HG03354 (cell line): ENCODE measurements at regions not wholly inside any gene's neighbourhood (a gene's known extent, or its start where the extent isn't known, plus 50 kb on each side); places are given as distances from the start of the nearest gene placed in this dataset.

Experiments
- ATAC-seq: cut with Tn5 transposase; IDR thresholded peaks from one replicate; pipeline ENCODE4 v1.9.1; 2021; ENCODE audit warnings: mild to moderate bottlenecking; ENCODE audit not compliant: unreplicated experiment, poor library complexity, severe bottlenecking

DNA sequence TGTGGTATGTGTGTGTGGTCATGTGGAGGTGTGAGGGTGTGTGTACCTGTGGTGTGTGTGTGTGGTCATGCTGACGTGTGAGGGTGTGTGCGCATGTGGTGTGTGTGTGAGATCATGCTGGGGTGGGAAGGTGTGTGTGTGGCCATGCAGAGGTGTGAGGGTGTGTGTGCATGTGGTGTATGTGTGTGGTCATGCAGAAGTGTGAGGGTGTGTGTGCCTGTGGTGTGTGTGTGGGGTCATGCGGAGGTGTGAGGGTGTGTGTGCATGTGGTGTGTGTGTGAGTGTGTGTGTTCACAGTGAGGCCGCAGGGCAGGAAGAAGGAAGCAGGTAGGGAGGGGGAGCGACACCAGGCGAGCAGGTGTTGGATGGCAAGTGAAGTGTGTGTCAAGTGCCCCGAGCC, 259.0 kb downstream of the LOXHD1 start:
- no peak for ATAC-seq

DNA sequence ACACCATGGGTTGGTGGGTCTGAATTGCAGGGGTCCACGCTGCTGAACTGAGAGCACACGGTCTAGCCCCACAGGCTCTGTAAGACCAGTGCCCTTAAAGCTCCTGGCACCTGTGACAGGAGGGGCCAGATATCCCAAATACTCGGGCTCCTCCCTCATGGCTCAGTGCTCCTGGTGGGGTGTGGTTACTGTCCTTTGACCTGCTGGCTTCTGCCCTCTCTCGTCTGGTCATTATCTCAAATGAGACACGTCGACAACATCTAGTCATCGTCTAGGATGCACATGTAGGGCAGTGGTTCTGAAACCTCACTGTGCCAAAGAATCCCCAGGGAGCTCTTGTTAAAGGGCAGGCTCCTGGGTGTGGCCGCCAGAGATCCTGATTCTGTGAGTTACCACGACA, 258.4 kb downstream of the LOXHD1 start:
- ATAC-seq: no peak

DNA sequence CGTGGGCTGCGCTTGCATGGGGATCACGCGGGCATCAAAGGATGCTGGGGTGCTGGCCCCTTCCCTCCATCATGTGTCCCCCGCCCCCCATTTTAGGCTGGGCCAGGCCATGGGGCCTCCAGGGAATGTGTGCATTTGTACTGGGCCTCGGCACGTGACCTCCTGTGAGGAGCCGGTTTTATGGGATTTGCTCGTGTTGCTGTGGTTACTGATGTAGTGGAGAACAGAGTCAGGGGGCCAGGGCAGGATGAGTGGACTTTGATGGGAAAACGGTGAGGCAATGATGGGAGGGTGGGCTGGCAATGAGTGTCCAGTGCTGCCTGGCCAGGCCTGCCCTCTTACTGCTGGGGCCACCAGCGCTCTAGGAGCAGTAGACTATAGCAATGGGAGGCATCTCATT, 257.7 kb downstream of the LOXHD1 start:
- ATAC-seq: no peak

DNA sequence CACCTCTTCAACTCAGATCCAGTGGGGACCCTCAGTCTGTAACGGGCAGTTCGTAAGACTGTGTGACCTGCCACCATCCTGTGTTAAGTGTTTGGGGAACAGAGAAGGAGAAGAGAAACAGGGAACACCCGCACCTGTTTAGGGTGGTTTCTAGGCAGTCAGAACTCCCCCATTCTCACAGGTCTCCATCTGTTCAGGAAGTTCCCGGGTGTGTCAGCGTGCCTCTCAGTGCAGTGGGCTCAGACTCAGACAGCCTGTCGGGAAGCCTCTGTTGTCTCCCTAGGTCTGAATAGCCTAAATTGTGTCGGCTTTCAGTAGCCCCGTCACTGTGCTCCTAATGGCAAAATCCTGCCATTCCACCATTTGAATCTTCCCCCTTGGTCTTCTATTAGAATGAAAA, 256.6 kb downstream of the LOXHD1 start:
- no peak for ATAC-seq

DNA sequence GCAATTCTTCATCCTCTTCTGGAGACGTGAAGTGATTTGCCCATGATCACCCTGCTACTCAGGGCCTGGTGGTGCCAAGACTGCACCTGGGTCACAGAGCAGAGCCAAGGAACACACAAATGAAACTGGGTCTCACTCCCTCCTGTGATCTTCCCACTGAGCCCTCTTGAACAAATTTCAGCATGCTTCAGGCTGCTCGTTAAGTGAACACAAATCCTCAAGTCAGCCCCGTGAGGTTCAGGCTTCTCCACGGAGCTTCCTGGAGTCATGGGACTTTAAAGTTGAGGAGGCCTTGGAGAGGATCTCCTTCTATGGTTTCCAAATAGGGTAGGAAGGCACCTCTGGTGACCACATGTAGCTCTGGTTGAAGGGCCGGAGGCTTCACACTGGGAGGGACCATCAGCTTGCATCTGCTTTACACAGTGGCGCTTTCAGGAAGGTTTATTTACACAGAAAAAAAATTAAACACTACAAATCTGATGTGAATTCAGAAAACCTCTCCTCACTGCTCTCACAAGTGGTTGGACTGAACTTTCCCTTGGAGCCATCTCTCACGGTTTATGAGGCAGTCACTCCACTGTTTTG, 255.4 kb downstream of the LOXHD1 start:
- no peak for ATAC-seq

DNA sequence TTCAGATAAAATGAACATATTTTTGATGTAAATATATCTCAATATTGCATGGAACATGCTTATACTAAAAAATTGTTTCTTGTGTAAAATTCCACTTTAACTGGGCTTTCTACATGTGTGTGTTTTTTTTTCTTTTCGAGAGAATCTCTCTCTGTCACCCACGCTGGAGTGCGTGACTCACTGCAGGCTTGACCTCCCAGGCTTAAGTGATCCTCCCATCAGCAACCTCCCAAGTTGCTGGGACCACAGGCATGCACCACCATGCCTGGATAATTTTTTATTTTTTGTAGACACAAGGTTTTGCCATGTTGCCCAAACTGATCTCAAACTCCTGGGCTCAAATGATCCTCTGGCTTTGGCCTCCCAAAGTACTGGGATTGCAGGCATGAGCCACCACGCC, 254.6 kb downstream of the LOXHD1 start:
- ATAC-seq: no peak

DNA sequence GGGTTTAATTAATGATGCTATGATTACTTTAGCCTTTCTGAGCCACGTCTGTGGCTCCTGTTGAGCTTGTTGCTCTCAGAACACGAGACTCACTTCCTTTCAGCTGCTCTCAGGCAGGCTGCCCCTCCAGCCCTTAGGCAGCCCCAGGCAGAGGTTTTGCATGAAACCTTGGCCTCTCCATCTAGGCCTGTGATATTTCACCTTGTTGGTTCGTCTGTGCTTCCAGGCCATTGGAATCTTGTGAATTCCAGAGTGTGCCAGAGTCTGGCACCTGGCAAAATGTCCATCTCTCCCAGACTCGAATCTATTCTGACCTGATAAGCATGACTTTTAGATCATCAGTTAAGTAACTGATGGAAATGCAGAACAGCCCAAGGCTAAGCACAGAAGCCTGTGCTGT, 254.1 kb downstream of the LOXHD1 start:
- ATAC-seq: no peak

DNA sequence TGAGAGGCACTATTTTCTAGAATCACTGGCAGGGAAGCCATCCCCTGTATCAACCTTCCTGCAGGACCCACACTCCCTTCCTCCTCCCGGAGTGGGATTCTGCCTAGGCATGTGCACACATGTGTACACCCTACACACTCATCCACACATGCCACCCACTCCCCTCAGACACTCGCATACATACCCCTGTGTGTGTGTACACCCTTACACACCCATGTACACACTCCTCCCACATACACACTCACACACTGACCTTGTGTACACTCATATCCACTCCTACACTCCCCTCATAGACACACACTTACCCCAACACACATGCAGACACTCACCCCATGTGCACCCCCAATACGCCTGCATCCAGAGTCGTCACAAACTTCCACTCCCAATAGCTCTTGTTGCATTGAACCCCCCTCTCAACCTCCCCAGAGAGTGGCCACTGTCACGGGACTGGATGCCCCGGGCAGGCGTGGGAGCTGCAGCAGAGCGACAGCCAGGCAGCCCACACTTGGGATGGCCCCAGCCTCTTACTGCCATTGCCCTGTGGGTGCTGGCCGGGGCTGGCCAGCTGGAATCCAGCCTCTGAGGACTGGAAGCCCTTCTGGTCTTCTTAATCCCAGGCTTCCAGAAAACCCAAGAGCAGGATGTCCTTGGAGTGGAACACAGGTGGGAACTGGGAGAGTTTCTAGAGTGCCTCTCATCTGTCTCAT, 251.0 kb downstream of the LOXHD1 start:
- ATAC-seq: no peak

DNA sequence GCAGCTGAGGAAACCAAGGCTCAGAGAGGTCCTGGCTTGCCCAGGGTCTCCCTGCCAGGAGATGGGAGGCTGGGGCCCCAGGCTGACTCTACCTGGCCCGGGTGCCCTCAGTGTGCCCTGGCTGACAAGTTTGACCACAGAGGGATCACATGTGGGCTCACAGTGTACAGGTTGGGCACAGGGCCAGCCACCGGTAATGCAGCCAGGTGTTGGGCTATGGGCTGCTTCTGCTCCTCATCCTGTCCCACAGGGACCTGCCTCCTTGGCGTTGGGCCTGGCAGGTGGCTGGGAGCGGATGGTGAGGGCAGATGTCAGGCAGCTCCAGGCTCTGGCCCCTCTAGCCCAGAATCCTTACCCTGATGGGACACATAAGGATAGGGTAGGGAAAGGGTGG, 250.5 kb downstream of the LOXHD1 start:
- ATAC-seq: no peak

DNA sequence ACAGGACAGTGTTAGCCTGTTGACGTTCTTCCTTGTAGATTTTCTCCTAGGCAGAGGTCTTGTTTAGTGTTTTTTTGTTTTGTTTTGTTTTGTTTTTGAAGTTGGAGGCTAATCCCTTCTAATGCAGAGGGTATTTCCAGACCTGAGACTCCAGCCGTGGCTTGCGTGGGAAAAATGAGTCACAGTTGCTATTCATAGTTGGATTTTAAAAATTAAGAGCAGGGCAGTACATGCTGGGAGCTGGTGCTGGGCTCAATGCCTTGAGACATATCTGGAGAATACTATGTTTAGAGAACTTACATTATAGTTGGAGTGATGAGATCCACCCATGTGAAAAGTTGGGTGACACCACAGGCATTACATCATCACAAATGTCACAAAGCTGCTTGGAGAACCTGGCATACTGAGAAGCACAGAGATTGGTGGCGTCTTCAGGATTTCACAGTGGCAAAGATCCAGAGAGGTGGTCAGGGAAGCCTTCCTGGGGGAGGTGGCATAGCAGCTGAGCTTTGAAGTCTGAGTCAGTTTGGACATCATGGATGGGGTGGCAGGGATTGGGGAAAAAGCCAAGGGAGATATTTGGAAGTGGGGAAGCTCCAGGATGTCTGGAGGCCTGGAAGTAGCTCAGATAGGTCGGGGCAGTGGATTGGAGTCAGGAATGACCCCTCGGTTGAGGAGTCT, 249.4 kb downstream of the LOXHD1 start:
- no peak for ATAC-seq

DNA sequence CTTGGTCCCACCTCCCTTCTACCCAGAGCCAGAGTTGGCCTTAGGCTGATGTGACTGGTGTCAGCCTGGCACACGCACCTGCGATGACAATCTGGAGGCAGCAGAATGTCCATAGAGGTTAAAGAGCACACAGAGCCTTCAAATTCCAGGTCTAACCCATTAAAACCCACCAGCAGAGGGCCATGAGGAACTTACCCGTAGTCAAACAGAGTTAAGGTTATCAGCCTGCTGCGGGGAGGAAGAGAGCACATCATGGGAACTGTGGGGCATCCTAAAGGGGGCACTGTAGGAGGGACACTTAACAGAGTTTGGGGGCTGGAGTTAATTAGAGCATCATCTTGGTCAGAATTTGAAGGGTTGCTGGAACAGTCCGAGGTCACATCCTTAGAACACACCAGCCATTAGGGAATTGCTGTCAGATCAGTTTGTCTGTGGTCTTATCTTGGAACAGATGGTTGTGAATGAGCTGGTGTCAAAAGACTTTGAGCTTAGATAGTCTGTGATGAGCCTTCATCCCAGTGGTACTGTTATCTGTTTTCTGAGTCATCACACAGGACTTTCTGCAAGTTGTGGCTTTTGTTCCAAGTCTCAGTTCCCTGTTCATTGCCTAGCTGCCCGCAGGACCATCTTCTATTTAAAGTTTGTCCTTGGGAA, 248.6 kb downstream of the LOXHD1 start:
- ATAC-seq: no peak

DNA sequence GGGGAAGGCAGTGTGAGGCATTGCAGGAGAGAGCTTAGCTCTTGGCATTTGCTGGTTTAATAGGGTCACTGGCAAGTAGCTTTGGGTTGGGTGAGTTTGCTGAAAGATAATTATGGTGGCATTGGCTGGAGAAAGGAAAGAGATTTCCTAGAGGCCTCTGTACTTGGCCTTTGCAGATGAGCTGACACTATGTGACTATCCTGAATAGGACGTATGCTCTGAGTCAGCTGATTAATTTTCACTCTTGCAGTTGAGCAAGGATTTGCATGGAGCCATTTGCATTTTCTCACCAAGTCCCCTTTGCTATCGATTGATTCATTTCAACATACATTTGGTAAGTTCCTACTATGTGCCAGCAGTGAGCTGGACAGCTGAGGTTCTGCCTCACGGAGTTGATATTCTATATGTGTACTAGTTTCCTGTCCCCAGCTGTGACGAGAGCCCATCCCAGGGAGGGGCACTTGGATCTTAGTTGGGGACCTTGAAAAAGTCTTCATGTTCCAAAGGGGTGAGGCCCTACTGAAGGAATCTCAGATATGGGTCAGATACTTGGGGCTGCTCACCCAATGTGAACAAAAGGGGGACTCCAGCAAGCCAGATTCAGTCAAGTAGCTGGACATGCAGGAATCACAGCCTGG, 245.7 kb downstream of the LOXHD1 start:
- ATAC-seq: no peak

DNA sequence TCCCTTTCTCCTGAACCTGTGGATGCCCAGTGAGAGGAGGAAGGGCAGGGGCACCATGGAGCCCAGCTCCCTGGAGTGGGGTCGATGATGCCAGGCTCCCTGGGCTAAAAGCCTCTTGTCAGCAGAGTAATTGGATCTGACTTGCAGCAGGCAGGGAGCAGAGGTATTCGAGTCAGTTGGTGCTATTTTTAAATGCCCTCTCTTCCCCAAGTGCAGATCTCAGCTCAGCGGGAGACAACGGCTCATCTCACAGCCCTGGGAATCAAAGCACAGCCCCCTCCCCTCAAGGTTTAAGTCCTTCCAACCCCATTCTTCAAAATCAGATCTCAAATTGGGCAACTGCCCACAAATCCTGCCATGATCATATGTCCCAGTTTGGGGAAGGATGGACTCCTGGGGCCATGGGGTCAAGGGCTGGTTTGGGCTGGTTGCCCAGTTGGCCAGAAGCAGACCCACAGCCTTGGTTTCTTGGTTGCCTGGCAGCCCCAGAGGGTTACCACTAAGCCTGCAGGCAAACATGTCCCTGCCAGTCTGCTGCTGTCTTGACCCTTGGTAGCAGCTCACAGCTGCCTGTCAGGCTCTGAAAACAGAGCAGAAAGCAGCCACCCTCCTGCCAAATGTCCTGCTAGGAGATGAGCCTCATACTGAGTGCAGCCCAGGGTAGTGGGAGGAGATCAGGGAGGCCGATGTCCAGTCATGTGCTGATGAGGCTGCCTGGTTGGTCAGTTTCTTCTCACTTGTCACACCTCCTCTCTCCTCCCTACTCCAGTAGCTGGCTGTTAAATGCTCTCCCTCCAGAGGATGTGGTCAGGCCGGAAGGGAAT, 244.9 kb downstream of the LOXHD1 start:
- ATAC-seq: no peak

DNA sequence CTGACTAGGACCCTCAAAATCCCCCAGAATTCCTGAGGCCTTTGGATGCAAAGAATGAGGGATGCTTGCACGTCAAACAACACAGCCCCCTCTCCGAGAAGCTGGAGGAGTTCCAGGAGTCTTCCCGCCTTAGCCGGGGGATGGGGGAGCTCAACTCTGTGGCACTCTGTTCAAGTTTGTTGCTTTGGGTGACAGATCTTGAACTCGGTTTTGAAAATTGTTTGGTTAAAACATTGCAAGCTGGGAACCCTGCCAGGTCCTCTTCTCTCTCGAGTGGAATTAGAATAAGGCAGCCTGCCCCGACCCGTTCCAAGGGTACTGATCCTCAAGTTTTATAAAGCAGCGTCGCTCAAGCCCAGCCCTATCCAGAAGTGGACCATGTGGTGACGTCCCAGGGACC, 244.1 kb downstream of the LOXHD1 start:
- ATAC-seq: no peak

DNA sequence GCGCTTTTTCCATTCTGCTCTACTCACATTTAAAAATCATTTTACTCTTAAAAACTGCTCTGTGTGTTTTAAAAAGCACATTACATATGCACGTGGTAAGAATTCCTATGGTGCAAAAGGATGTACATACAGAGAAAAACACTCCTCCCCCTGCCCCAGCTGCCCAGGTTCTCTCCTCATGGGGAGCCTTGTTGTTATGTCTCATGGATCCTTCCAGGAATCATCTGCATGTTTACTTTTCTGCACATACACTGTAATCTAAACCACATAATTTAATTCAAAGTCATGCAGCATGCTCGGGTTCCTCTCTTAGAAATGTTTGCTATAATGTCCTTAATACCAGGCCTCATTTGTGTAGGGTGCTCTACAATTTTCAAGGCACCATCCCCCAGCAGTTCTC, 243.3 kb downstream of the LOXHD1 start:
- no peak for ATAC-seq

DNA sequence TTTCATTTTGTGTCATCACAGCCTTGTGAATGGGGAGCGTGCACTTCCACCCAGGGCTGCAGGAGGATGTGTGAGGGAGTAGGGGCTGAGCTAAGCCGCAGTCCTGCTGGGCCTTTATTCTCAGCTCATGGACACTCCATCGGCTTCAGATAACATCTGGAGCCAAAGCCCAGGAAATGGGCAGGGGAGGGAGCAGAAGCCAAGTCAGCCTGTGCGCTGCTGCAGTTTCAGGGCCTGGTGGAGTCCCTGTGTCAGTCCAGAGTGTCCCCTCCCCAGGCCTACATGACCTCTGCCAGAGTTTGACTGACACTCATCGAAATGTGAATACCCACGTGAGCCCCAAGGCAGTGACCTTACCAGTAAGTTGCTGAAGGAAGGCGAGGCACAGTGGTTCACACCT, 242.2 kb downstream of the LOXHD1 start:
- ATAC-seq: no peak

DNA sequence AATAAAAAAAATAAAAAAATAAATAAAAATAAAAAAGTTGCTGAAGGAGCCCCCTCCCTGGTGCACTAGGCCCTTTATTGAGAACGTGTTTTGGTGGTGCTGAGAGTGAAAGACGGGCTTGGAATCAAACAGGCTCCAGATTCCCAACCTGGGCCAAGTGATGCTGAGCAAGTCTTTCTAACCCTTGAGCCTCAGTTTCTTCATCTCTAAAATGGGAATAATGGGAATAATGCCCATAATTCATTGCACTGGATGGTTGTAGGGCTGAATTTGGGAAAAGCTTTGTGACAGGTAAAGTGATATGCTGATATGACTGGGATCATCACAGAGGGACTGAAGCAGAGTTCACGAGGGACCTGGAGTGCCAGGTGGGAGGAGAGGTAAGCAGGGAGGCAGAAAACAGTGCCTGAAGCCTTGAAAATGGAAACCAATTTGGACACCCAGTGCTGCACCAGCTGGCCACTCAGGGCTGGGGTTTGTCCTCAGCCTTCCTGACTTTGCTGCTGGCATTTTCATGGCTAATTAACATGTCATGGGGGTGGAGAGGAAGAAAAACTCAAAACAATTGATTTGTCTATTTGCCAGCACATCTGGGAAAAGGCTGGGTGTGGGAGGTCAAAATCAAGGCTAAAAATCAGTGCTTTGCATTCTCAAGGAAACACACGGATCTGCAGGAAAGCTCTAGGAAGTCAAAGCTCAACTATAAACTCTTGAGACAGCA, 241.3 kb downstream of the LOXHD1 start:
- ATAC-seq: no peak

DNA sequence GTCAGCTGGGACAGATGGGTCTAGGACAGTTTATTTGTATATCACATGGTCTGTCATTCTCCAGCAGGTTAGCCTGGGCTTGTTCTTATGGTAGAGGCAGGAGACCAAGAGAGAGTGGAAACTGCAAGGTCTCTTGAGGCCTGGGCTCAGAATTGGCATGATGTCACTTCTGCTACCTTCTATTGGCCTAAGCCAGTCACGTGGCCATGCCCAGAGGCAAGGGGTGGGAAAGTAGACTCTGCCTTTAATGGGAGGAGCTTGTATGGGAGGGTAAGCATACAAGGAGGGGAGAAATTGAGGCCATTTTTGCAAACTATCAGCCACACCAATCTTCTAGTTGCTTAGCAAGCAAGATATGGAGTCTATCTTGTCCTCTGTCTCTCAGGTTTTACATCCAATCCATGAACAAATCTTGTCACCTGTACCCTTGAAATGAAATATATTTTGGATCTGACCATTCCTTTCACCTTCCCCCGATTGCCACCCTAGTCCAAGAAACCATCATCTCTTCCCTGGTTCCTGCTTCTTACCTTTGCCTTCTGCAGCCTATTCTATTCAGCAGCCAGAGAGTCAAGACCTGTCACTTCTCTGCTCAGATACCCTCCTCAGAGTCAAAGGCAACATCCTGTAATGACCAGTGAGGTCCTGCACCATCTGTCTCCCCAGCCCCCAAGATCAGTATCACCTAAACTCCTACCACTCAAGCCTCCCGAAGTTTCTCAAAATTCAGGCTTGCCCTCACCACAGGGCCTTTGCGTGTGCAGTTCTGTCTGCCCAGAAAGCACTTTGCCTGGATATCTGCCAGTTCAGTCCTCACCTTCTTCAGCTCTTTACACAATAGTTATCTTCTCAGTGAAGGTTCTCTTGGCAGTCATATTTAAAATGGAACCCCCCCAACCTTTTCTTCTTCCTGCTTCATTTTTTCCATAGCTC, 240.0 kb downstream of the LOXHD1 start:
- ATAC-seq: peak; percentile 82
